Adrenal gland (tissue), 9 donors: ENCODE measurements at regions not wholly inside any gene's neighbourhood (a gene's known extent, or its start where the extent isn't known, plus 50 kb on each side); places are given as distances from the start of the nearest gene placed in this dataset.

ENCODE experiments used
- DNase-seq, 7 donors: peaks; one replicate each; pipeline ENCODE4 v3.0.0-alpha.2; 2019 to 2020
- H3K27ac ChIP-seq, 5 donors: fragments of 200-600 bp; sonication (generic) in 4 of 5; 1 replicate in 3 of 5; 2 replicates in 2 of 5; pipeline versions ENCODE4 v1.5.1 to v1.8.0; 2016 to 2020; ENCODE audit warnings: mild to moderate bottlenecking in 1 of 5
- H3K27me3 ChIP-seq: fragments of 200-600 bp; 2 replicates; pipeline ENCODE4 v1.8.0; 2021
- H3K36me3 ChIP-seq, 2 donors: fragments of 200-600 bp; replicated peaks in 1 of 2; 1 replicate in 1 of 2; 2 replicates in 1 of 2; pipeline versions ENCODE4 v1.5.1 to v1.8.0; 2018 to 2022
- H3K4me1 ChIP-seq, 2 donors: fragments of 200-600 bp; replicated peaks in 1 of 2; 1 replicate in 1 of 2; 2 replicates in 1 of 2; pipeline versions ENCODE4 v1.5.1 to v1.8.0; 2018 to 2021
- H3K4me3 ChIP-seq, 4 donors: fragments of 200-600 bp; sonication (generic) in 3 of 4; one replicate each; pipeline ENCODE4 v1.5.1; 2016 to 2018
- H3K9me3 ChIP-seq, 3 donors: fragments of 200-600 bp; sonication (generic) in 1 of 3; replicated peaks in 1 of 3; 1 replicate in 2 of 3; 2 replicates in 1 of 3; pipeline versions ENCODE4 v1.5.1 to v1.8.0; 2016 to 2021
- POLR2A ChIP-seq, 2 donors: fragments of 450-650 bp; IDR thresholded peaks; one replicate each; pipeline ENCODE4 v1.6.1; 2017; ENCODE audit warnings: antibody characterized with exemption in 2 of 2, mild to moderate bottlenecking in 2 of 2, moderate library complexity in 1 of 2
- WGBS, 4 donors: extraction: QIAGEN DNeasy Blood & Tissue Kit in 2 of 4; methylation state at CpG; one replicate each; pipeline versions ENCODE4 v1.1.5 to v1.1.7; 2013 to 2017; 5-methylcytosine and 5-hydroxymethylcytosine counted together
- intact Hi-C, 2 donors: fragments of 100-400 bp; cut with DNase I; formaldehyde crosslinking; loops; one replicate each; pipeline versions ENCODE4 v1.14.1 to v1.15.0; 2022 to 2023
- TF ChIP-seq, protein P1 (sequence below), 6 experiments: fragments of 450-650 bp in 4 of 6; fragments of 200-600 bp in 2 of 6; sonication (generic) in 1 of 6; IDR thresholded peaks; 1 replicate in 5 of 6; 2 replicates in 1 of 6; pipeline versions ENCODE4 v1.5.1 to v1.8.0; 2016 to 2021; ENCODE audit warnings: antibody characterized with exemption in 6 of 6, mild to moderate bottlenecking in 2 of 6, moderate library complexity in 1 of 6
- donor health status: healthy with polysubstance abuse.
- donor health status: Bipolar disorder and iron deficiency.
- donor health status: DM: yes; HTN: yes; CAD: no.
- donor health status: DM: no; HTN: no; CAD: no.
- donor health status: DM: no; HTN: no; CAD: no.

DNA sequence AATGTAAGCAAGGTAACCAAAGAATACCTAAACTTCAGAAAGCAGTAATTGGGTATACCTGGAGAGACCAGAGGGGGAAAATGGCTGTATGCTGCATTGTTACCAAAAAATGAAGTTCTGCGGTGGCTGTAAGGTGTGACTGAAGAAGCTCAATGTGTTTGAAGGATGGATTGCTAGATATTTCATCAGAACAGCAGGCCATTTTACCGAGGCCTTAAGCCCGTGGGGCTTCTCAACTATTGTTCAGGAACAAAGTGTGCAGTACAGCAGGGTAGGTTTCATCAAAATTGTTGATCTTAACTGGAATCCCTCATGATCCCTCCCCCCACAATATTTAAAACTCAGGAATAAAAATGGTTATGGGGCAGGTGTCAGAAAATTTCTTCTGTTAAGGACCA lies 204.0 kb upstream of the GHITM start:
- 80 to 86% (median 83%) methylated on average over 3 of the region's 3 CpGs for WGBS, 4 donors
- no peak overlapping the region for H3K27ac ChIP-seq
- H3K4me3 ChIP-seq, result no peak overlapping the region
- H3K36me3 ChIP-seq, result no peaks in the 10 kb centered on the region
- TF ChIP-seq, protein P1, sequence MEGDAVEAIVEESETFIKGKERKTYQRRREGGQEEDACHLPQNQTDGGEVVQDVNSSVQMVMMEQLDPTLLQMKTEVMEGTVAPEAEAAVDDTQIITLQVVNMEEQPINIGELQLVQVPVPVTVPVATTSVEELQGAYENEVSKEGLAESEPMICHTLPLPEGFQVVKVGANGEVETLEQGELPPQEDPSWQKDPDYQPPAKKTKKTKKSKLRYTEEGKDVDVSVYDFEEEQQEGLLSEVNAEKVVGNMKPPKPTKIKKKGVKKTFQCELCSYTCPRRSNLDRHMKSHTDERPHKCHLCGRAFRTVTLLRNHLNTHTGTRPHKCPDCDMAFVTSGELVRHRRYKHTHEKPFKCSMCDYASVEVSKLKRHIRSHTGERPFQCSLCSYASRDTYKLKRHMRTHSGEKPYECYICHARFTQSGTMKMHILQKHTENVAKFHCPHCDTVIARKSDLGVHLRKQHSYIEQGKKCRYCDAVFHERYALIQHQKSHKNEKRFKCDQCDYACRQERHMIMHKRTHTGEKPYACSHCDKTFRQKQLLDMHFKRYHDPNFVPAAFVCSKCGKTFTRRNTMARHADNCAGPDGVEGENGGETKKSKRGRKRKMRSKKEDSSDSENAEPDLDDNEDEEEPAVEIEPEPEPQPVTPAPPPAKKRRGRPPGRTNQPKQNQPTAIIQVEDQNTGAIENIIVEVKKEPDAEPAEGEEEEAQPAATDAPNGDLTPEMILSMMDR (IDR thresholded peaks at IDR 0.05), result no peak
- TF ChIP-seq POLR2A (IDR thresholded peaks at IDR 0.05), result no peak
- intact Hi-C loops, result no loop called here
- H3K9me3 ChIP-seq, result no peaks in the 10 kb centered on the region
- H3K27me3 ChIP-seq, result no peaks in the 10 kb centered on the region
- no peaks in the 10 kb centered on the region for H3K4me1 ChIP-seq
- no peak for DNase-seq

DNA sequence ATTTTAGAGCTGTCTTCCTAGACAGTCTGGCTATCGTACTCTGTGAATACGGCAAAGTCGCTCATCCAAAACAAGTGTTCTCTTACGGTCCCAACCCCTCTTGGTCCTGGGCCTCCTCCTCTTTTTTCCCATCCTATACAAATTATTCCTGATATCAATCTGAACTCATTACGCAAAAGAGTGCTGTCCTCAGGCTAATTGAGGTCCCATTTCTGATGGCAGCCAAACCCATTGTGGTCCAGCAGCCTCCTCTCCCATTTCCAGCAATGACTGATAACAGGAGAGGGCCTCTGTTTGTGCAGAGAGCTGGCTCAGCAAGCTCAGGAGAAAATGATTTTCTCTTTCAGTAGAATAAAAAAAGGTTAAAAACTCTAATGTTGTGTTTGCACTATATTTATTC lies 203.4 kb upstream of the GHITM start:
- no peaks in the 10 kb centered on the region for H3K4me1 ChIP-seq
- no peak overlapping the region for H3K27ac ChIP-seq
- intact Hi-C loops, result no loop called here
- no peaks in the 10 kb centered on the region for H3K27me3 ChIP-seq
- TF ChIP-seq, protein P1 (IDR thresholded peaks at IDR 0.05), result no peak
- TF ChIP-seq POLR2A (IDR thresholded peaks at IDR 0.05), result no peak
- no peaks in the 10 kb centered on the region for H3K9me3 ChIP-seq
- H3K36me3 ChIP-seq, result no peaks in the 10 kb centered on the region
- no peak overlapping the region for H3K4me3 ChIP-seq
- WGBS, 4 donors, result 93 to 97% (median 94%) methylated on average over 5 of the region's 5 CpGs
- DNase-seq, result no peak

DNA sequence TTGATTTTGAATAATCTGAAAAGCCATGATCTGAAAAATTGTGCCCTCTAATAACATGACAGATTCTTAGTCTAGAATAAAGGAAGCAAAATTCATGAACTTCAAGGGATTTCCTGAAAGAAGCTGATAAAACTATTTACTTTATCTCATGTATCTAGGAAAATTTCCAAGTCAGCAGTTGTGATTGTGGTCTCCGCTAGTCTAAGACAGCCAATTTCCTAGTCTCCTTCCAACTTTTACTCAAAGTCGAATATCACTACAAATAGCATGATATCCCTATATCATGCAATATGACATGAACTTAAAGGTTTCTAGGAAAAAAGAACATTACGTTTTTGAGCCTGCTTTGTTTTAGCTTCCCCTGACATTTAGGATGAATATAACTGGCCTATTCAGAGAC lies 202.1 kb upstream of the GHITM start:
- no peaks in the 10 kb centered on the region for H3K9me3 ChIP-seq
- WGBS, 4 donors, result 25 to 53% (median 47%) methylated on average over 3 of the region's 3 CpGs
- TF ChIP-seq, protein P1 (IDR thresholded peaks at IDR 0.05), result no peak
- no peak for TF ChIP-seq POLR2A (IDR thresholded peaks at IDR 0.05)
- no peaks in the 10 kb centered on the region for H3K36me3 ChIP-seq
- no peak for DNase-seq
- H3K27me3 ChIP-seq, result no peaks in the 10 kb centered on the region
- no peaks in the 10 kb centered on the region for H3K4me1 ChIP-seq
- H3K4me3 ChIP-seq, result no peak overlapping the region
- H3K27ac ChIP-seq, result no peak overlapping the region
- intact Hi-C loops, result no loop called here

DNA sequence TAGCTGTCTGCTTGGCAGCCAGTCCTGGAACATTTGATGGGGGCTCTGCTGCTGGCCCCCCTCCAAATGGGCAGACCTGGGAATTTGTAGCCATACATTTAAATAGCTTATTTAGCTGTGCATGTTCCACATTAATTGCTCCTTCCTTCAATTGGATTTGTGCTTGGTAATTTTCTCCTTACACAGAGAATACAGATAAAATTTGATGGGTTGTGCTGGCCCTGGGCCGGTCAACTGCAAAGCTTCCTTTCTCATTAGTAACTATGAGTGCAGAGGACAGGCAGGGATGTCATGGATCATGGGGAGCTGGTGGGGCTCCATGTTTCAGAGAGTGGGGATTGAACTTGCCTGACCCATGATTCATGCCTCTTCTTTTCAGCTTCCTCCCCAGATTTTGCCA lies 201.5 kb upstream of the GHITM start:
- intact Hi-C loops, result no loop called here
- H3K27me3 ChIP-seq, result no peaks in the 10 kb centered on the region
- no peak for TF ChIP-seq POLR2A (IDR thresholded peaks at IDR 0.05)
- no peak overlapping the region for H3K4me3 ChIP-seq
- H3K9me3 ChIP-seq, result no peaks in the 10 kb centered on the region
- 67 to 78% (median 72%) methylated on average over 1 of the region's 1 CpG for WGBS, 4 donors
- H3K36me3 ChIP-seq, result no peaks in the 10 kb centered on the region
- DNase-seq, result no peak
- H3K27ac ChIP-seq, result no peak overlapping the region
- H3K4me1 ChIP-seq, result no peaks in the 10 kb centered on the region

DNA sequence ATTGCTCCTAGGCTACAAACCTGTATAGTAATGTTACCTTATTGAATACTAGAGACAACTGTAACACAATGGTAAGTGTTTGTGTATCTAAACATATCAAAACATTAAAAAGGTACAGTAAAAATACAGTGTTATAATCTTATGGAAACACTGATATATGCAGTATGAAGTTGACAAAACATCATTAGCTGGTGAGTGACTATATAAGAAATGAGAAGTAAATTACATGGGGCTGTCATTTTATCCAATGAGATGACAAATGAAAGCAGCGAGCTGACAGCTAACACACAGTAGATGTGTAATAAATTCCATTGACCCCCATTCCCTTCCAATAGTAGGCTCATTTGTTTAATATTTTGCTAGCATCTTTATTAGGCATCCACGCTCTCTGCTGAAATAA lies 198.1 kb upstream of the GHITM start:
- H3K4me3 ChIP-seq, result no peak overlapping the region
- intact Hi-C loops, result no loop called here
- TF ChIP-seq, protein P1 (IDR thresholded peaks at IDR 0.05), result no peak
- TF ChIP-seq POLR2A (IDR thresholded peaks at IDR 0.05), result no peak
- H3K36me3 ChIP-seq, result no peaks in the 10 kb centered on the region
- no peak for DNase-seq
- H3K27me3 ChIP-seq, result no peaks in the 10 kb centered on the region
- H3K27ac ChIP-seq, result no peak overlapping the region
- 78 to 94% (median 86%) methylated on average over 2 of the region's 2 CpGs for WGBS, 4 donors
- no peaks in the 10 kb centered on the region for H3K9me3 ChIP-seq
- H3K4me1 ChIP-seq, result no peaks in the 10 kb centered on the region
